DMS79 (cell line): ENCODE measurements at regions not wholly inside any gene's neighbourhood (a gene's known extent, or its start where the extent isn't known, plus 50 kb on each side); places are given as distances from the start of the nearest gene placed in this dataset.
"Not testable (repeated sequence)": the region's sequence is repeated elsewhere in the genome, so short reads cannot be mapped to it uniquely, and the experiment has no call there.

Experiments
- DNase-seq: peaks from one replicate; lab custom pipeline; 2025; lab: John Stamatoyannopoulos, UW

DNA sequence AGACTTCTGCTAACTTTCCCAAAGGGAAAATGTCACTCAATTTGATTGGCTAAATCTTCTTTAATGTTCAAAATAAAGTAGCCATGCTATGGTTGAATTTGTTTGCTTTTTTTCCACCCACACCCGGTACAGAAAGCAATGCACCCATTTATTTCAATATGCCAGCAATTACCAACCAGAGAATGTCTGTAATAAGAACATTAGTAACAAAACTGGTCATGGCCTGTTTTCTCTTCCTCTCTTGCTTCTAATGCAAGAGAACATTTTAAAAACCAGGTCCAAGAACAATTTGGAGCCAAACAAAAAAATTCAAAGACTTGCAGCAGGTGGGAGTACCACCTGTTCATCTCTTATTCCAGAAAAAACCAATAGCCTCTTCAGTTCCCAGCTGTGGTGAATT lies 1108.8 kb upstream of the PCDH20 start:
- DNase-seq, result no peak

DNA sequence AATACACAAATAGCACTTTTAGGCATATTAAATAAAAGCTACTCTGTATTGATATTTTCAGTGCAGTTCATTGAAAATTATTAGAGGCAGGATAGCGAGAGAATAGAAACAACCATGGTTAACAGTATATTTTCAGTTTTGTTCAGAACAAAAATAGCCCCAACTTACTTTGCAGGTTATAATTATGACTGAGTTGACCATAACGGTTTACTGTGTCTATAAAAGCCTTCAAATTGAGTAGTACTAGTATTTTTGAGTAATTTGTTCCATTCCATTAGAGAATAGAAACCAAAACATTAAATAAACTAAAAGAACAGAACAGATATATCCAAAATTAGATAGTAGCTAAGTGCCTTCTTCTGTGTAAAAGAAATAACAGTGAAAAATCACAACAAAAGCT lies 1108.4 kb upstream of the PCDH20 start:
- no peak for DNase-seq

DNA sequence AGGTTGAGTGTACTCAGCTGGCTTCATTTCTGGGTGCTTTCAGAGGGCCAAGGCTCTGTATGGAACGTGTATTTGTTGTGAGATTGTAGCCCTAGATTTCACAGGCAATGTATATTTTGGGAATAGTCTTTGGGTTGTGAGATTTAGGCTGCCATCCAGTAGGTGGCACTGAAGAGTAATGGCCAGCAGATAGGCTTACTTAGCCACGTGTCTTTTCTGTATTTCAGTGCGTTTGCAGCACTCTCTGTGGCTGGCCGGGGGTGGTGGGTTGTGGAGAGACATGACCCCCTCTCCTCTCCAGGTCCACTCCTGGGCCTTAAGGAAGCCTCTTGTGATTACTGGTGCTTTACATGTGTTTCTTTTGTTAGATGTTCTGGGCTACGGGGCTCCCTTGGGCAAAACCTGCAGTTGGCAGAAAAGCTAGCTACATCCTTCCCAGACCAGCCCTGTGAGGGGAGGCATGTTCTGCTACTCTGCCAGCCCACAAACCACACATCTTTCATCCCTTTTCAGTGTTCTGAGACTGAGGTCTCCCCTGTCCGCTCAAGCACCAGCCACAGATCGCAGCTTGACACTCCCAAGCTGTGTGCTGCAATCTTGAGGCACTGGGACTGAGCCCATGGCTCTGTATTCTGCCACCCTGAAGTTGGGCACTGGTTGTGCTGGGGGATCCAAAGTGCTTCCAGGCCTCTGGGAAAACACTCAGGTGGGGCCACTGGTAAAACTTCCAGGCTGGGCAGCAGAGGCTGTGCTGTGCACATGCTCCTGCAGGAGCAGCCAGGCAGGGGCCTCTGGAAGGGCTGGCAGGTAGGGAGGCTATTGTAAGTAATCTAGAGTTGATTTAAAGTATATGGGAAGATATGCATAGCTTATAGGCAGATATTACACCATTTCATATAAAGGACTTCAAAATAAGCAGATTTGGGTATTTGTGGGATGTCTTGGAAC lies 1096.8 kb upstream of the PCDH20 start:
- DNase-seq, result no peak

DNA sequence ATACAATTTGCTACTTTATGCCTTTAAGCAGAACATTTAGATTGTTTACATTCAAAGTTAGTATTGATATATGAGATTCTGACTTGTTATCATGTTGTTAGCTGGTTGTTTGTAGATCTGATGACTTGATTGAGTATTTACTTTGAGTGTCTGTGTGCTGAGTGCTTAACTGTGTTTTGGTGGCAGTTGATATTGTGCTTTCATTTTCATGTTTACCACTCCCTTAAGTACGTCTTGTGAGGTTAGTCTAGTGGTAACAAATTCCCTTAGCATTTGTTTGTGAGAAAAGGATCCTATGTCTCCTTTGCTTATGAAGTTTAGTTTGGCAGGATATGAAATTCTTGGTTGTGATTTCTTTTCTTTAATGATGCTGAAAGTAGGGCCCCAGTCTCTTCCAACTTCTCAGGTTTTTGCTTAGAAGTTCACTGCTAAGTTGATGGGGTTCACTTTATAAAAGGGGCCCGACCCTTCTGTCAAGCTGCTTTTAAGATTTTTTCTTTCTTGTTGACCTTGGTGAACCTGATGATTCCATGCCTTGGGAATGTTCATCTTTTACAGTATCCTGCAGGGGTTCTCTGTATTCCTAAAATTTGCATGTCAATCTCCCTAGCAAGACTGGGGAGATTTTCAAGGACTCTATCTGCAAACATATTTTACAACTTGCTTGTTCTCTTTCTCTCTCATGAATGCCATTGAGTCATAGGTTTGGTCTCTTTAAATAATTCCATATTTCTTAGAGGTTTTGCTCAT lies 1095.4 kb upstream of the PCDH20 start:
- DNase-seq, result no peak

DNA sequence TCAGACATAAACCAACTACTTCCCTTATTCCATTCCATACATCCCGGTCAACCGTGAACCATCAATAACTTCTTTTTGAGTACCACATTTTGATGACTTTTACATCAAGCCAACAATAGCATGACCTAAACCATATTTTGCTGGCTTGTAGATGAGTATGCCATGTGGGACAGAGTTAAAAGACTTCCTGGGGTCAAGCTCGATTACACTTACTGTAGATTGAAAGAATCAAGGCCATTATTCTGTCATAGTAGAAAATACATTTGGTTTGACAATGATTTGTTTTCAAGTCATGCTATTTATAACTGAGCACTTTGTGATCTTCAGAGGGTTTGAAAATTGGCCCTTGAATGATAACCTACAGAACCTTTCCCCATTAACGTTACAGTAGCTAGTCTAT lies 1086.9 kb upstream of the PCDH20 start:
- DNase-seq, result no peak

DNA sequence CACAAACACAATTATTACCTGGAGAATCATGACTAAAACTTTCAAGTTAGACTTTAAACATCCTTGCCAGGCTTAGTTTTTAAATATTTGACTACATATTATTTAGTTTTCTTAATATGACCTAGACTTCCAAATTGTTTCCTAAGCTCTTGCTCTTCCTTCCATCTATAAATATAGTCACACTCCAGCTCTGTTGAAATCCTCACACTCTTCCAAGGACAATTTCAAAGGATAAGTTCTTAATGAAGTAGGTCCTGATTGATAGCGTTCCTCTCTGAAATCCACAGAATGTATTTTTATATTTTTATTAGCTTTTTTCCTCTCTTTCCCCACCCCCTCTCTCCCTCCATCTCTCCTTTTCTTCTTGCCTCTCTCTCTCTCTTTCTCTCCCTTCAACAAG lies 1074.1 kb upstream of the PCDH20 start:
- no peak for DNase-seq

DNA sequence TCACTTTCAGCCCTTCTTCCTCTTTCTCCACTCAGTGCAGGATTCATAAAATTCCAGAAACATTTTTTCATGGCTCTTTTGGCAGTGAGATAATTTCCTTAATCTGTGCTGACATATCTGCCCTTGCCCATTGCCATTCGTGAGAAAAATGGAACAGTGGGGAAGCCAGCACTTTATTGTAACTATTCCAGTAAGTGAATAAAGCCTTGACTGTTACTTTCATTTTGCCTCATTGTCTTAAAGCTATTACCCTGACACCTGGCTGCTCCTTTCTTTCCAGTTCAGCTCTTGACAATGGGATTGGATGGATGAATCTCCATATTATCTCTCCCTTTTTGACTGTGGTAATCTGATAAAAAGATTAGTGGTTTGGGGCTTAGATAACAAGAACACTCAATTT lies 1068.1 kb upstream of the PCDH20 start:
- DNase-seq, result no peak

DNA sequence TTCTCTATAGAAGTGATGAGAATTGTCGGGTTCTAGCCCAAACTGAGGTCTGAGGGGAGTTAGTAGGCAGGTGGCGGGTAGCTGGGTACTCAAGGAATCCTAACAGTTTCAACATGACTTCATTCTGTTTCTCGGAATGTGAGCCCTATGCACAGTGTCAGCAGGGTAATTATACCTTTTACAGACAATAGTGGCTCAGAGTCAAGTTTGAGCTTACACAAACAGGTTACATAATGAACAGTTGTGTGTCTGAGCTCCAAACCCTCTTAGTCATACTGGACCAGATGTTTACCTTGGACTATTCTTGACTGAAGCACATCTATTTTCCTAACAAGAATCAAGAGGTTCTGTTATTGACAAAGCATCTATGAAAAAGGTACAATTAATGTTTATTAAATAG lies 1066.7 kb upstream of the PCDH20 start:
- DNase-seq, result no peak

DNA sequence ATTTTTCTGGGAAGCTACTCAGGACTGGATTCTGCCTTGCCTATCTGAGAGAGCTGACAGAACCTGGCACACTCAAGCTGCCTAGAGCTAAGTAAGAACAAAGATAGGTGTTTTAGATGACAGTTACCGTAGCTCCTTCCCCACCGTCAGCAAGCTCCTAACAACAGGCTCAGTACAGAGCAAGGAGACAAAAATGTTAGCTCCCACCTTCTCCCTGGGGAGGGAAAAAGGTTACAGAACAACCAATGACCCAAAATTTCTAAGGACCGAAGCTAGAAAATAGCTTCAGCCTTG lies 1058.2 kb upstream of the PCDH20 start:
- no peak for DNase-seq

DNA sequence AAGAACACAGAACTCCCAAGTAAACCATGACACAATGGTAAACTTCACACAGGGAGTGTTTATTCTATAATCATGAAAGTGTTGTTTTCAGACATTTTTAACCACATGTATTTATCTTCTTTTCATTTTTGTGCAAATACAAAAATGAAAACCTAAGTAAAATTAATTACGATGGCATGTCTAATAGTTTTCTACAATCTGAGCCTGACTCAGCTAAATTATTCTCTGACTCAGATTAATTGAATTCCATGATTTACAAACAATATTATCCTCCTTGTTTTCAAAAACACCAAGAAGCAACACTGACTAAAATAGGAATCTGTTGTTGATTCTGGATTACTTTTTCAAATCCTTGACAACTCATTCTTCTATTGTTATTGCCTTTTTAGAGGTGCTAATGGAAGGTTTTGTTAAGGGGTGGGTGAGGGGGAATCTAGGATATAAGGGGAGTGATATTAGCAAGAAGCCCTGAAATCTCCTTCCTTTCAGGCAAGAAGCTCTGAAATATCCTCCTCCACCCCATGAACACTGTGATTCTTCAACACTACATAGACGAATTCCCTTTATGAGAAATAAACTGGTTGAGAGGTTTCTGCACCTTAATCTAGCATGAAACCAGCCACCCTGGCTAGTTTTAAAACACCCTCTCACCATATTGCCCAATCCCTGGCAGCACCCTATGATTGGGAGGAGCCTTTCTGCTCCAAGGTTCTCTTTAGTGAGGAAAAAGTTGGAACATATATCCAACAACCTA lies 1057.7 kb upstream of the PCDH20 start:
- no peak for DNase-seq

DNA sequence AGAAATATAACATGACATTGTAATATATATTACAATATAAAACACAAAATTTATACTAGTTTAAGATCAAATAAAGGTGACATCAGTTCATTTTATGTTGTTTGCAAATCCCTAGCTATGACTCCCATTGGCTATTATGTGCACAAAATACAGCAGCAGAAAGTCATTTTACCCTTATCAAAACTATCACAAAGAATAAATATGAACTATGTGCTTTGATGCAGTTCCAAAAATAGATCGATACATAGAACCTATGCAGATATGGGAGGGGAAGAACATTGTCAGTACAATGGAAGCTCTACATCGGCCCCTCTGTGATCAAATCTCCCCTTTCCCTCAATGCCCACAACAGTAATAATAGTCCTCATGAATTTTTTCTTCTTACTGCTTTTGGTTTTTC lies 1038.1 kb upstream of the PCDH20 start:
- DNase-seq, result no peak

DNA sequence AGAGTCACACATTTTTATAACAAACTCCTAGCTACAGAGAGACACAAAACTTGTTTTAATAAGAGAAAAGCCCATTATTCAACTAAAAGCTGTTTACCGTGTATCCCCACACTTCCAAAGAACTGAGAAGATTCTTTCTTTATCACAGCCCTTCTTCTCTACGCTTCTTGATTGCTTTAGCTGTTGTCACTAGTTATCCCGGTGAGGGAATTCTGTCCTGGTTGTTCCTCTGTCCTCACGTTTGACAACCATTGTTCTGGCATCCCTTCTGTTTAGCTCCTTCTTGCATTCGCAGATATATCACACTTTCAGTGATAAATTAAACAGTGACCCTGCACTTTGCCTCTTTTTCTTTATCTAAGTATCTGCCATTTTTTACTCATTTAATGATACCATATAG lies 1035.1 kb upstream of the PCDH20 start:
- no peak for DNase-seq

DNA sequence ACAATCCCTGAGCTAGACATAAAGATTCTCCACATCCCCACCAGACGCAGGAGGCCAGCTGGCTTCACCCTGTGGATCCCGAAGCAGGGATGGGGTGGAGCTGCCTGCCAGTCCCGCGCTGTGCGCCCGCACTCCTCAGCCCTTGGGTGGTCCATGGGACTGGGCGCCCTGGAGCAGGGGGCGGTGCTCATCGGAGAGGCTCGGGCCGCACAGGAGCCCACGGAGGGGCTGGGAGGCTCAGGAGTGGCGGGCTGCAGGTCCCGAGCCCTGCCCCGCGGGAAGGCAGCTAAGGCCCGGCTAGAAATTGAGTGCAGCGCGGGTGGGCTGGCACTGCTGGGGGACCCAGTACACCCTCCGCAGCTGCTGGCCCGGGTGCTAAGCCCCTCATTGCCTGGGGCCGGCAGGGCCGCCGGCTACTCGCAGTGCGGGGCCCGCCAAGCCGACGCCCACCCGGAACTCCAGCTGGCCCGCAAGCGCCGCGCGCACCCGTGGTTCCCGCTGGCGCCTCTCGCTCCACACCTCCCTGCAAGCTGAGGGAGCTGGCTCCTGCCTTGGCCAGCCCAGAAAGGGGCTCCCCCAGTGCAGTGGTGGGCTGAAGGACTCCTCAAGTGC lies 1032.2 kb upstream of the PCDH20 start:
- DNase-seq, result not testable (repeated sequence)

DNA sequence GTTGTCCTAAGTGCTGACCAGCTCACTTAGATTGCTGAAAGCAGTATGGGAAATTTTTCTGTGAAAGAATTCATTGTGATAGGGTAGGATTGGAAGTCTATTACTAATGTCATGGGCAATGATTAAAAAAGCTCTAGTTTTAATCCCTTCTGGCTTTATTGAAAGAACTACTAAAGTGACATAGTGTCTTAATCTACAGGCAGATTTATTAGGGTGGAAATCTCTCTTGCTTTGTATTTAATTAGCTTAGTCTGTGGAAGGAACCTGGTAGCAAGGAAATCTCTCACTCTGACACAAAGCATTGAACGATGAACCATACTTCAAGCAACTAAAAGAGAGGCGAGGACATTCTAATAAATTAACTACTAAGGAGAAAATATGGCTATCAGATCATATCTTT lies 1029.2 kb upstream of the PCDH20 start:
- no peak for DNase-seq

DNA sequence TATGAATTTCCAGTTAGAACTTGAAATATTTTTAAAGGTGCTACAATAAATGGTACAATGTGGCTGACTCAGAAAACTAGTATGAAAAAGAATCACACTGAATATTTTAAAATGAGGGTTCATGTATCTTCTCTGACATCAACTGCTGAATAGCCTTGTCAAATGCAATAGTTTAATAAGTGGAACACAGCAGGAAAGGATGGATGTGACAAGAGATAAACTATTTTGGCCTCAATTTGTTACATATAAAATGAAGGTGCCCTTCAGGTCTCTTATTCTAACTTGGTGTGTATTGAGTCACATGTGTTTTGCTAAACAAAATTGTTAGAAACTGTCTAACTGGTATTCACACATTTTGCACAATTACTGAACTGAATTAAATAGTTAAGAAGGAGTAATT lies 1018.4 kb upstream of the PCDH20 start:
- DNase-seq, result no peak

DNA sequence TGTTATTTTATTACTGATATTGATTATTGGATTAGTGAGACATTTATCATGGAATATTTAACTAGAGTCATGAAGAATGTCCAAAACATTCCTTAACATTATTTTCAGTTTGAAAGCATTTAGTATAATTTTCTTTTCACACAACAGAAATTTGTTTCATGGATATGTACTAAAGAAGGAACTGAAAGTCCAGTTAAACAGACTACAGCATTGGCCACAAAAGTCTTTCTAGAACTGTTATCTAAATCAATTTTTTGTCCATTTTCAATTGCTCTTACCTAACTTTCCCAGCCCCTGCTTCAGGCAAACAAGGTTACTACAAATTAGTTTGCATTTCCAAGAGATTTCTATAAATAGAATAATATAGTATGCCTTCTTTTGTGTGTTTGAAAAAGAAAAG lies 1018.0 kb upstream of the PCDH20 start:
- no peak for DNase-seq

DNA sequence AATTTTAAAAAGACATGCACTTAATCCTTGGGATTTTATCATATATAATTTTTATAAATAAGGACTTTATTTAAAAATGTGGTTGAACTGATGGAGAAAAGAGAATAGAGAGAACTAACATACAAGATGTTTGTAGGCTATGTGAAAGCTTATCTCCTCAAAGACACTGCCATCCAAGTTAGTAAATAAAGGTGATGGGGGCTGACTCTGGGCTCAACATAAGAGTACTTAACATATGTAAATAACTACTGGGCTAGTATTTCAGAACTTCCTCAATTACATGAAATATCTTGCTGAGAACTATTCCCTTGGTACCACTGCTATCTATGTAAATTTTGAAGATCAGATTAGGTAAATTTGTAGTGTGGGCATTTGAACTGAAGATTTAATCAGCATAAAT lies 1017.3 kb upstream of the PCDH20 start:
- DNase-seq, result no peak

DNA sequence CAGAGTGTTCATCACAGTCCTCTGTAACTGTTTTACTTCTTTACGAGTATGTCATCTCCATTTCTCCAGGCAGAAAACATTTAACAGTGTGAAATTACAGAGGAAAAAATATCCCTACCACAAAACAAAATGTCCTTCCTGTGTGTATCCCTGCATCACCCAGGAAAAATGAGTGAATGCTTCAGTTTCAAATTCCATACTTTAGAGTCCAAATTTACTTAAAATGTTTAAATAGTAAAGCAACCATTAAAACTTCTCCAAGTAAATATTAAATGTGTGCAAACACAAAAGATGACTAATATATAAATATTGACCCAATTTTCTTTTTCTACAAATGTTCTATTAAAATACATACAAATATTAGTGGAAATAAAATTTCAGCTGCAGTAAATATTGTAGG lies 1016.6 kb upstream of the PCDH20 start:
- no peak for DNase-seq

DNA sequence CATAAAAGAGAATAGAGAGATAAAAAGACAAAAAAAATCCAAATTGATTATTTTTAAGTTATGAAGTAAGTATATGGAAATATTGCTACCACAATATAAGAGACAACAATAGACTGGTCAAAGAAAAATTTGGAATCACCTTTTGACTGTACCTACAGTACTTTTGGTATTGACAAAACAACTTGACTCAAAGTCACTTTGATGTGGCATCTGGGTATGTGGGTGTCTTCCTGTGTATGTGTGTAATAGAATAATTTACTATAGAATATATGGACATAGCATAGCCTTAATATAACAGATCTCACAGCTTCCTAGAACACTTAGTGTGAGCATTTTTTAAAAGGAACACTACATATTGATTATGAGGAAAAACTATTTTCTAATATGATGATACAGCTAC lies 1016.2 kb upstream of the PCDH20 start:
- no peak for DNase-seq

DNA sequence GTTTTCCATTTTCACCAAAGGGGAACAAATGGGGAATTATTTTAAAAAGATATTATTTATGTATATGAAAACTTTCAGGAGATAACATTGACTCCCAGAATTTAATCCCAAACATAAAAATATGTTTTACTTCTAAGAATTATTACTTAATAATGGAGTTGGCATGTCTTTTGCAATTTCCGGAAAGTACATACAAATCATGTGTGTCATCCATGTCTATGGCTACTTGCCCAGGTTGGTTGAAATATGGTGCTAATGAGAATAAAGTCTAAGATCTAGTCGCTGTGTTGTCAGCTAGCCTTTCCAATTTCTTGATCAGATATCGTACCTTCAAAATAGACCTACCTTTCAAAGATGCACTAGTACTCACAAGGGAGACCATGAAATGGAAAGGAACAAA lies 1003.2 kb upstream of the PCDH20 start:
- no peak for DNase-seq

DNA sequence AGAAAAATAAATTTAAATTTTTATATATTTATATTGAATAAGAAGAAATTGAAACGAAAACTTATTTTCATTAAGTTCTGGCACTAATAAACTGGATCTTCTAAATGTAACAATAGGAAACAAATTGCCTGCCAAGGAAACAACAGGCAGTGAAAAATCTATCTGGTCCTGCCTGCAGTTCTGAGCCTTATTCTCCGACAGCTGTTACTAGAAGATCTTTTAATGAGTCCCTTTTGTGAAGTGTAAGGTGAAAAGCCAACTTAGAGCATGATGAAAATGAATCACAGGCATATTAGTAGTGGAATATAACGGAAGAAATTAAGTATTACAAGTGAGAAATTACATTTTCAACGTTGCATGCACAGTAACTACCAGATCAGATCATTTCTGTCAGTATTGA lies 1002.7 kb upstream of the PCDH20 start:
- DNase-seq, result no peak

DNA sequence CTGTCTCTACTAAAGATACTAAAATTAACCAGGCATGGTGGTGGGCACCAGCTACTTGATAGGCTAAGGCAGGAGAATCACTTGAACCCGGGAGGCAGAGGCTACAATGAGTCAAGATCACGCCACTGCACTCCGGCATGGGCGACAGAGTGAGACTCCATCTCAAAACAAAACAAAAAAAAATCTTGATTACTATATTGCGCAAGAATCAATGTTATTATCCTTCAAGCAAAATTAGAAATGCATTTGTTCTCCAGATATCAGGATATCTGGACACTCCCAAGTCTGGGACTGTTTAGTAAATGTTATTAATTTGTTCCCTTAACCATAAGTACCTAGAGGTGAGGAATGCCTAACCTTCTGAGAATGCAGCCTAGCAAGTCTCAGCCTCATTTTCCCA lies 992.2 kb upstream of the PCDH20 start:
- DNase-seq, result no peak

DNA sequence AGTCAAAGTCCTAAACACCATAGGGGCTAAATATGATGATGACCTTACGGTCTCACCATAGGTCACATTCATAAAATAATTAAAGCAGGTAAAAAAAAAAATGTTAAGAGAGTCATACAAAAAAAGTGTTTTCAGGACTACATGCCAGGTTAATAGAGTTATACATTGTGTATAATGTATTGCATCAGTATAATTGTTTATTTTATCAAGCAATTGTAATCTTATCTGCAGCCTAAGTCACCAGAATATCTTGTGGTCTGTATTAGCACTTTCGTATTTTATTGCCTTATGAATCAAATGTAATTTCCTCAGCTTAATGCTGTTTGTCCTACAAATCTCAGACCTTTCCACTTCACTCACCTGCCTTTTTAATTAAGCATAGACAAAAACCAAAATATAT lies 972.9 kb upstream of the PCDH20 start:
- no peak for DNase-seq
